Amniotic stem cell (primary cell): ENCODE measurements at regions not wholly inside any gene's neighbourhood (a gene's known extent, or its start where the extent isn't known, plus 50 kb on each side); places are given as distances from the start of the nearest gene placed in this dataset.

Experiments used
- DNase-seq: peaks from one replicate; lab custom pipeline; 2025; lab: John Stamatoyannopoulos, UW

- no peak for DNase-seq
Measured at GRCh38 chr11:45063669-45064068, 82.8 kb upstream of the PRDM11 start.

GRCh38 chr11:45067966-45068365, 78.5 kb upstream of the PRDM11 start:
- DNase-seq = no peak

GRCh38 chr11:45071232-45071631, 75.2 kb upstream of the PRDM11 start:
- no peak for DNase-seq

GRCh38 chr11:45073685-45074141, 72.7 kb upstream of the PRDM11 start:
- no peak for DNase-seq

GRCh38 chr11:45075519-45075918, 70.9 kb upstream of the PRDM11 start:
- no peak for DNase-seq

GRCh38 chr11:45075952-45076351, 70.5 kb upstream of the PRDM11 start:
- no peak for DNase-seq

- DNase-seq = no peak
Measured at GRCh38 chr11:45076761-45077160, 69.7 kb upstream of the PRDM11 start.

GRCh38 chr11:45078236-45079074, 68.0 kb upstream of the PRDM11 start:
- DNase-seq = no peak

GRCh38 chr11:45079075-45079444, 67.4 kb upstream of the PRDM11 start:
- DNase-seq = no peak

- DNase-seq = no peak
Measured at GRCh38 chr11:45079567-45079942, 66.9 kb upstream of the PRDM11 start.

- DNase-seq = no peak
Measured at GRCh38 chr11:45079943-45080719, 66.3 kb upstream of the PRDM11 start.

- DNase-seq = no peak
Measured at GRCh38 chr11:45082744-45083543, 63.5 kb upstream of the PRDM11 start.

GRCh38 chr11:45083544-45084087, 62.8 kb upstream of the PRDM11 start:
- no peak for DNase-seq

GRCh38 chr11:45085646-45086501, 60.6 kb upstream of the PRDM11 start:
- no peak for DNase-seq

- no peak for DNase-seq
Measured at GRCh38 chr11:45086526-45086925, 59.9 kb upstream of the PRDM11 start.

GRCh38 chr11:45087086-45087899, 59.1 kb upstream of the PRDM11 start:
- no peak for DNase-seq

GRCh38 chr11:45087900-45088160, 58.6 kb upstream of the PRDM11 start:
- DNase-seq = no peak

- DNase-seq = peak; percentile 63
Measured at GRCh38 chr11:45089251-45089650, 57.2 kb upstream of the PRDM11 start.

- no peak for DNase-seq
Measured at GRCh38 chr11:45089676-45090499, 56.6 kb upstream of the PRDM11 start.

GRCh38 chr11:45090607-45091006, 55.8 kb upstream of the PRDM11 start:
- no peak for DNase-seq
